GM04503 (cell line): ENCODE measurements at regions not wholly inside any gene's neighbourhood (a gene's known extent, or its start where the extent isn't known, plus 50 kb on each side); places are given as distances from the start of the nearest gene placed in this dataset.
A peak's percentile ranks its signal among the peaks of the same experiment; 100 is the strongest.
"Not testable (repeated sequence)": the region's sequence is repeated elsewhere in the genome, so short reads cannot be mapped to it uniquely, and the experiment has no call there.

Experiments
- DNase-seq: peaks from one replicate; pipeline ENCODE4 v3.0.0-alpha.2; 2012; ENCODE audit warnings: low read depth

DNA sequence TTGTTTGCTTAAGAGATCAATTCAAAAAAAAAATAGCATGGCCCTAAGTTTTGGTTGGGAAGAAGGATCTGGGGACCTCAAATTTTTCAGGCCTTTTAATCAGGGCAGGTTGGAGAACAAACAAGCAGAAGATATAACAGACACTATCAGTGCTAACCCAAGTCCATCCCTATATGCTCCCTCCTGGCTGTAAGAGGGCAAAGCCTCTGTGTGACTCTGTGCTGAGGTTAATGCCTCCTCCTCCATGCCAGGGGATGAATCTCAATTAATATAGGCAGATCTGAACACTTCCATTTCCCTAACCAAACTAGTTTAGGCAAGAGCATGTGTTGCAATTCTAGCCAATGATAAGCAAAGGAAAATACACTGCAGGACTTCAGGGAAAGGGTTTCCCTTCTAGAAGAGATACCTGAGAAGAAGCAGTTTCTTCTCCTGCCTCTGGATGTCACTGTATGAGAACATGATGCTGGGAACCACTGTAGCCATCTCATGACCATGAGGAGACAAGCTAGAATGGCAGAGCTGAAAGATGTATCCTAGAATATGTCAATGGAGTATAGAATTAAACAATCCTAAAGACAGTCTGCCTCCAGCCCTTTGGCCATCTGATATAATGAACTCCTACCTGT lies 76.0 kb downstream of the CHD9NB start:
- DNase-seq = no peak

DNA sequence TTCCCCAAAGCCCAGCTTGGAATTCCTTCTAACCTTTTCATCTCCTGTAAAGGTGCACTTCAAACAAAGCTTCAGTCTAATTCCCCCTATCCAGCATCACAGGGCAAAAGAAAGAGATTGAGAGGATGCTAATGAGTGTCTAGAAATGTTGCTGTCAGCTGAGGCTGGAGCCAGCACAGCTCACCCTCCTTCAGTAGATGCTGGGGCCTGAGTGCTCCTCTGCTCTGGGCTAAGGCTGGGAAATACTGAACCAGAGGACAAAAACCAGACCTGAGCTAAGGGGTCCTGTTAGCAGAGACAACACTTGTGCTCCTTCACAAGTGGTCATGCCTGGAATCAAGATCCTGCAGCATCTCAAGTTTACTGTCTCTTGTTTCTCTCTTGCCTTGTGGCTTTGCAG lies 85.0 kb downstream of the CHD9NB start:
- no peak for DNase-seq

DNA sequence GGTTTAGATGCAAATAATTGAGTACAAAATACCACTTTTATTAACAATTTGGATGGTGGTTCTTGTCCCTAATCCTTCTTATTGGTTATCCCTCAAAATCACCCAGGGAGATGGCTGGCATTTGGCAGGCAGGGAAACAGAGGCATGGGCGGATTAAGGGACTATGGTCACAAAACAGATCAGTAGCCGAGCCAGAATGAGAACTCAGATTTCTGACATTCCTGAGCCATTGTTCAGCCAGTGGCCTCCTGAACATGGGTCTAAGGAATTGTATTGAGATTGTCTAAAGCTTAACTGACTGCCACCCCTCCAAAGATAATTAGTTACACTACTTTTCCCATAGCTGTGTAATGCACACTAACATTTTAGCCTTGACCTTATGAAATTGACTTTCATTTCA lies 88.4 kb downstream of the CHD9NB start:
- DNase-seq = no peak

DNA sequence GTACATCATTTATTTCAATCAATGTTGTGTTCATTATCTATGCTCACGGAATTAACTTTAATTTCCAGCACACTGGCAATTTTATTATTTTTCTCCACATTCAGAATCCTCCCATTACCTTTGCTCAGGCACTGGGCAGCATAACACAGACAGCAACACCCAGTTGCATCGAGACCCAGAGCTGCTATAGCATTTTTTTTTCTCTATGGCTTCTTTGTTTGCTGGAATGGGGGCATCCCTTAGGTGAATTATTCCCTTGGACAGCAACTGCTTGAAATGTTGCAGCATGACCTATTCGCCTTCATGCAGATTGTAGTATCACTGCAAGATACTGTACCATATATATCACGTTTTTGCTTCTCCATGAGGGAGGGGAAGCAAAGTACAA lies 88.8 kb downstream of the CHD9NB start:
- no peak for DNase-seq

DNA sequence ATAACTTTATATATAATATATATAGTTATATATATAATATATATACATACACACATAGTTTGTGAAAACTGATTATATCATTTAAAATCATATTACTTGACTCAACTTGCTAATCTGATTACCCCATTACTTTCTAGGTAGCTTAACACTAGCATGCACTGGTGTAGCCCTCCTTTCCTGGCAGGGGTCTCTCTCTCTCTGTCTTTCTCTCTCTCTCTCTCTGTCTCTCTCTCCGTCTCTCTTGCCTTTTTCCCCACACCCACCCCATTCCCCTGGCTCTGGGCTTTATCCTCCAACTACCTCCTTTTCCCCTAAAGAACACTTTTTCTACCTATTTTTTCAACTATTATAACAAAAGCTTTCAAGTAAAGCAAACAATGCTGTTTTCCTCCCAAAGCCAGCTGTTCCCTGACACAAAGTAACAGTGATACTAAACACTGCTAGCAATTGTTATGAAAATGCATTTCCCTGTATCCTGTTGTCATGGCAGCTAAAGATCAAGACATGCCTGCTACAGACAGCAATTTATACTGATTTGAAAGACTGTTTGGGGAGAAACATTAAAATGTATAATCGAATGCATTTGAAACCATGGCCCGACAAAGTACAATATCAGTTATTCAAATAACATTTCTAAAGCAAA lies 89.4 kb downstream of the CHD9NB start:
- no peak for DNase-seq

DNA sequence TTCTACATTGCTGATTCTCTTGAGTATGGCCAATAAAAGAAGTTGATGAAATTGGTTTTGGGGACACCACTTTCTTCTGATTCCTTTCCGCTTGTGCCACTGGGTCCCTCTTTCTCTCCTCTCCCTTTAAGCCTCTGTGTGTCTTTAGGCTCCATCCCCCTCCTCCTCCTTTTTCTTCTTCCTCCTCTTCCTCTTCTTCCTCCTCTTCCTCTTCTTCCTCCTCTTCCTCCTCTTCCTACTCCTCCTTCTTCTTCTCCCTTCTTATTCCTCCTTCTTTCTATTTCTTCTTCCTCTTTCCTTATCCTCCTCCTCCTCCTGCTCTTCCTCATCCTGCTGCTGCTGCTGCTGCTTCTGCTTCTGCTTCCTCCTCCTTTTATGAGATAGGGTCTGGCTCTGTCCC lies 93.7 kb downstream of the CHD9NB start:
- no peak for DNase-seq

DNA sequence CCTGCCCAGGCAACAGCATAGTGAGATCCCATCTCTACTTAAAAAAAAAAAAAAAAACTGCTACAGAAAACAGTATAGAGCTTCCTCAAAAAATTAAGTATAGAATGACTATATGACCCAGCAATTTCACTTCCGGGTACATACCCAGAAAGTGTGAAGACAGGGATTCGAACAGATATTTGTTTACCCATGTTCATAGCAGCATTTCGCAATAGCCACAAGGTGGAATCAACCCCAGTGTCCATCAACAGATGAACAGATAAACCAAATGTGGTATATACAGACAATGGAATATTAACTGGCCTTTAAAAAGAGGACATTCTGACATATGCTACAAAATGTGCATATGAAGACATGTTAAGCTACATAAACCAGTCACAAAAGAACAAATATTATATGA lies 95.5 kb downstream of the CHD9NB start:
- no peak for DNase-seq

DNA sequence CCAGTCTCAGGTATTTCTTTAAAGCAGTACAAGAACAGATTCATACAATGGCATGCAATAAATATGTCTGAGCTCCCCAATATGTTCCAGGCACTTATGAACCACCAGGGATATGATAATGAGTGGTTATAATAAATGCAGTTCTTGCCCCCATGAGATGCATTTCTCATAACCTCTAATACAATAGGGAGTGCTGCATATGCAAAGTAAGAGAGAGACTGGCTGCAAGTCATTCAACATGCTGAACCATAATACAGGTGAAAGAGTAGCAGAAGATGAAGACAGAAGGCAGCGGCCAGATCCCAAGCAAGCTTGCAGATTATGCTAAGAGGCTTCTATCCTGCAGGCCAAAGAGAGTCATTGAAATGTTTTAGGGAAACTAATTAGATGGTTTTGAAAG lies 96.7 kb downstream of the CHD9NB start:
- DNase-seq = no peak

DNA sequence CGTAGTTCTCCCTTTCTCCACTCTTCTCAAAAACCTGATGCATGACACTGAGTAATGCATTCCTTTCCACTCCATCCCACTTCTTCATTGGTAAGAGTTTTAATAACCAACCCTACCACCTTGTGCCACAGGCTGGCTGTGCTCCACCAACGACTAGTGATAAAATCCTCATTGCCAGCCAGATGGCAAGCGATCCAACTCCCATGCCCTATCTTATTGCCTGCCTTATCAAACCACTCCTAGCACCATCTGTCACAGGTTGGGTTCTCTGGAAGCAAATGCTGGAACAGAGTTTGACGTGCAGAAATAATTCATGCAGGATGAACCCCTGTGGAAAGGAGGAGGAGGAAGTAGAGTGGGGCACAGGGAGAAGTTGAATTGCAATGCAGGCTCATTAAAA lies 99.5 kb downstream of the CHD9NB start:
- DNase-seq = no peak

DNA sequence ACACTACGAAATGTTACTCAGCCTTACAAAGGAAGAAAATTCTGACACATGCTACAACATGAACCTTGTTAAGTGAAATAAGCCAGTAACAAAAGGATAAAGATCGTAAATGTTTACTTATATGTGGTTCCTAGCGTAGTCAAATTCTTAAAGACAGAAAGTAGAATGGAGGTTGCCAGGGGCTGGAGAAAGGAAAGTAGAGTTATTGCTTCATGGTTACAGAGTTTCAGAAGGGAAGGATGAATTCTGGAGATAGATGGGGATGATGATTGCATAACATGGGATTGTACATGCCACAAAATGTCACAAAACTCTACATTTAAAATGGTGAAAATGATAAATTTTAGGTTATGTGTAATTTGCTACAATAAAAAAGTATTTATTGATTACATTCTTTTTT lies 103.8 kb downstream of the CHD9NB start:
- DNase-seq = no peak

DNA sequence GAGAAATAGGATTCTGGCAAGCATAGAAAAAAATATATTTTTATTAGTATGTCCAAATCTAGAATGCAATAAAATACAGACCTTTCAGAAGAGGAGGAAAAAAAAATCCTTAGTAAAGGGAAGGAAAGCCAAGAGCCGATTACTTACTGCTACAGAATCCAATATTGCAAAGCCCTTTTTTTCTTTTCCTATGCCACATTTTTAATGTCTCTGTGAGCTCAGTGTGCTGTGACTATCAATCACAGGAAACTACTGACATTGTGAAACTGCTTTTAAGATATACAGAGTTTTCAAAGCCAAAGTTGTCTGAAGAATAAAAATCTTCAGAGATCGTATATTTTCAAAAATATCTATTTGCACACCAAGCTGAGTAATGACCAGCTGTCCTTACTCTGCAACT lies 120.4 kb downstream of the CHD9NB start:
- no peak for DNase-seq

DNA sequence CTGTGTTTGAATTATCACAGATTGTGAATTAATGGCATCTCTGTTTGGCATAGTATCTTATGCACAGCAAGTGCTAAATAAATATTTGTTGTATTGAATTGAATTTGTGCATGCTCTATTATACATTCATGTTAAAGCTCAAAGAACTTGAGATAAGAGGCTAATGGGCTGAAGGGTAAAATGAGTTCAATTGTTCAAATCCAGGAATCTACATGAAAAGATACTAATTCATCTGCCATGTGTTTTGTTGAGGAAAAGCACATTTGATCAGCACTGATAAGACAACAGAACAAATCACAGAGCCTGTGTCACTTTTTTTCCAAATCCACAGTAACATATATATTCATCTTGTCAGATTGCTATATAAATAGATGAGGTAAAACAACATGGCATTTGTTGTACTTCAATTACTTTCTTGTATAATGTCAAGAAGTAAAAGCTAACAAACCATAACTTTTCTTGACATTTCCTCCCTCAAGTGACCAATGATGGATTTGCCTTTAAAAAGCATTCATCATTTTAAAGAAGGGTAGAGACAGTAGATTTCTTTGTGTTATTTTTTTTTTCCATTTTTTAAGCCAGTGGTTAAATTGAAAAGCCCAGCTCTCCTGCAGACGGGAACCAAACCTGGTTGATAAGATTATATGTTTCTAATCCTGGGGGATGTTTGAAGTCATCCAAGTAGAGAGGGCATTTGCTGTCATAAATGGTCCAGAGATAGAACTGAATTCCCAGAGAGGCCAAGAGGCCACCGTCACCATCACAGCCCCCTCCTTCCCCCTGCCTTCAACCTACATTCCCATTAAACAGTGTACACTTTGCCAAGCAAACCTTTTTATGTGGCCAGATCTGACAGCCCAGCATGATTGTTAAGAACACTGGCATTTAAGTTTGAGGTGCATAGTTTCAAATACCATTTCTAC lies 123.0 kb downstream of the CHD9NB start:
- DNase-seq = no peak

DNA sequence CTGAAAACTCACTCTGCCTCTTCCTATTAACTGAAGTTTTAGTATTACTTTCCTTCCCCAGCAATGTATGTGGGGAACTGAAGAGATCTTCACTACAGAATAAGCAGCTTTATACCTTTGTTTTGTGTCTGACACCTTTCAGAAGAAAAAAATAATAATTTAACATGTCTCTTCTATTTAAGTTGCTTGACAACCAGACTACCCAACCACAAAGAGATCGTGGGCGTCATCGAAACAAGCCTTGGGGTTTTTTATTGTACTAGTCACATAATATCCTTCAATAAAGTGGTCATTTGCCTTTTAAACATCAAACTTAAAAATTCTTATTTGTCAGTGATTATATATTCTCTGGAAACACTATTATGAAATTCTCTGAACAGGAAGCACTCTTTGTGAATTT lies 123.7 kb downstream of the CHD9NB start:
- DNase-seq = no peak

DNA sequence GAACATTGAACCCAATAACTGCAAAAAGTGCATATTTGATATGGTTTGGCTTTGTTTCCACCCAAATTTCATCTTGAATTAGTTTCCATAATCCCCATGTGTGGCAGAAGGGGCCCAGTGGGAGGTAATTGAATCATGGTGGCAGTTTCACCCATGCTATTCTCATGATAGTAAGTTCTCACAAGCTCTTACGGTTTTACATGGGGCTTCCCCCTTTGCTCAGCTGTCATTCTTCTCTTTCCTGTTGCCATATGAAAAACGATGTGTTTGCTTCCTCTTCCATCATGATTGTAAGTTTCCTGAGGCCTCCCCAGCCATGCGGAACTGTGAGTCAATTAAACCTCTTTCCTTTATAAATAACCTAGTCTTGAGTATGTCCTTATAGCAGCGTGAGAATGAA lies 127.6 kb downstream of the CHD9NB start:
- no peak for DNase-seq

DNA sequence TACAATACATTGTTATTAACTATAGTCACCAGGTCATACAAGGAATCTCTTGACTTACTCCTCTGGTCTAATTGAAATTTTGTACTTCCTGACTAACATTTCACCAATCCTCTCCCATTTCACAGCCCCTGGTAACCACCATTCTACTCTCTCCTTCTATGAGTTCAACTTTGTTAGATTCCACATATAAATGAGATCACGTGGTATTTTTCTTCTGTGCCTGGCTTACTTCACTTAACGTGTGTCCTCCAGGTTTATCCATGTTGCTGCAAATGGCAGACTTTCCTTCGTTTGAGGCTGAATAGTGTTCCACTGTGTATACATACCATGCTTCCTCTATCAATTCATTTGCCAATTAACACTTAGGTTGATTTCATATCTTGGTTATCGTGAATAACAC lies 128.5 kb downstream of the CHD9NB start:
- DNase-seq = no peak

DNA sequence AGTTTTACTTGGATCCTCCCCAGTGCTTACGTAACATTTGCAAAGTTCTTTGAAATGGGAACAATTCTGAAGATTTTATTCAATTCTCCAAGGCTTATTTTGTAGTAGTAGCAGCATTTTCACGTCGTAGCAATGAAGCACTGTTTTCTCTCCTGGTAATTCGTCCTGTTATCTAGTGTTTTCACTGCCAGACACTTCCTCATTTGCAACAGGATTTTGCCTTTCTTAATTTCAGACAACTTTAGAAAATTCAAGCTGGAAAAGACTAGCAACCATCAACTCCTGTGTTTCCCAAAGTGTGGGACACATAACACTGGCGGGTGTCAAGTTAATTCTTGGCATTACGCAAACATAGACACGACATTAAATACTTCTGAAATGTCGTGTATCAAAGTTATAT lies 131.6 kb downstream of the CHD9NB start:
- no peak for DNase-seq

DNA sequence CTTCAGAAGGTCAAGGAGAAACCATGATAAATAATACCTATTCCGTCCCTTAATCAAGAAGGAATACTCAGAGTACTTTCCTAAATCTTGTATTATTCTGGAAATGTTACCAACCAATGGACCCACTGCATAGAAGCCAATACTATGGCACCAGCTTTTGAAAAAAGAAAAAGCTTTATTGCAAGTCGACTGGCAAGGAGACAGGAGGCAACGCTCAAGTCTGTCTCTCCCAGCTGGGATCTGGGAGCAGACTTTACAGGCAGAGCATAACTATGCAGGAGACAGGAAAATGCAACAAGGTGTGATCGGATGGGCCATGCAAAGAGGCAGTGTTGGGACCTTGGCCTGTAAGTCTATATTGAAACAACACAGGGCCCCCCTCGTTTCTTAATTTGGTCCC lies 132.4 kb downstream of the CHD9NB start:
- no peak for DNase-seq

DNA sequence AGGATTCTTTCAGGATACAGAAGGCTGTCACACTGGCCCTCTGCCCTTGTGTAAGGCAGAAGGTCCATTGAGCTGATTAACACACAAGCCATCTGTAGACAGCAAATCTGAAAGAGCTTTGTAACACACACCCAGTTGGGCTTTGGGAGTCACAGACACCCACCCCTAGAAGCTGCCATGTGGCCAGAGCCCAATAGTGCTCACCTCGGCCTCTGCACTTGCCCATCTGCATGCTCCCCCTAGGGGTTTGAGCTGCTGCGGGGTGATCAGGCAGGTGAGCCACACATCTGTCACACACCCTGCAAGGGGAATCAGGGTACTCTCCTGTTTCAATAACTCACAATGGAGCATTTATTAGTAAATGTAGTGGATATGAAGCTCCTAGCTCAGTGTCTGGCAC lies 138.3 kb downstream of the CHD9NB start:
- DNase-seq = no peak

DNA sequence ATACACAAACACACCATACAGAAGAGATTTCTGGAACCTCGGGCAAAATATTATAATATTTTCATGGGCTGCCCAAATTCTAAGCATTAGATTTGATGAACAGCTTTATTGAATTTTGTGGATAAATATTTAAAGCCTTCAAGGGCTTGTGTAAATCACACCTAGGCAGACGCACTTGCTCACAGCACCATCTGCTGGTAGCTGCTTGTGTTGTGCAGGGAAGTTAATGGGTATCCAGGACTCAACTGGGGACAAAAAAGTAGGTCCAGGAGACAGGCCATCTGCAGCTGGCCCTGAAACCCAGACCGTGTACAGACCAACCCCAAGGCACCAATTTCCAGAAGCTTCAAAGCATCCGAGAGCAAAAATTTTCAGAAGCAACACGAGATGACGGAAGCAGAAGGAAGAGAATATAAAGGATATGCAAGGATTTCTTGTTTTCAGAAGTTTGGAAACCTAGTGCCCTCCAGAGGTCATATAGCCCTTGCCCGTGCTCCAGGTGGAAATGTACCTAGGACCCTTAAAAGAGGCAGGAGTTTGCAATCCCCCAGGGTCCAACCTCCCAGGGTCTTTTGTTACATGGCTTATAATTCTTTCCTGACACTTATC lies 140.0 kb downstream of the CHD9NB start:
- DNase-seq = peak; percentile 1

DNA sequence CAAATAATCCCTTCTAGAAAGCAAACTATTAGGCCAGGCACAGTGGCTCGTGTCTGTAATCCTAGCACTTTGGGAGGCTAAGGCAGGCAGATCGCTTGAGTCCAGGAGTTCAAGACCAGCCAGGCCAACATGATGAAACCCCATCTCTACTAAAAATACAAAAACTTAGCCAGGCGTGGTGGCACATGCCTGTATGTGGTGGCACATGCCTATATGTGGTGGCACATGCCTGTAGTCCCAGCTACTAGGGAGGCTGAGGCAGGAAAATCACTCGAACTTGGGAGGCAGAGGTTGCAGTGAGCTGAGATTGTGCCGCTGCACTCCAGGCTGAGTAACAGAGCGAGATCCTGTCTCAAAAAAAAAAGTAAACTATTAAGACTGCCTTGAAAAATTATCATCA lies 144.6 kb downstream of the CHD9NB start:
- not testable (repeated sequence) for DNase-seq

DNA sequence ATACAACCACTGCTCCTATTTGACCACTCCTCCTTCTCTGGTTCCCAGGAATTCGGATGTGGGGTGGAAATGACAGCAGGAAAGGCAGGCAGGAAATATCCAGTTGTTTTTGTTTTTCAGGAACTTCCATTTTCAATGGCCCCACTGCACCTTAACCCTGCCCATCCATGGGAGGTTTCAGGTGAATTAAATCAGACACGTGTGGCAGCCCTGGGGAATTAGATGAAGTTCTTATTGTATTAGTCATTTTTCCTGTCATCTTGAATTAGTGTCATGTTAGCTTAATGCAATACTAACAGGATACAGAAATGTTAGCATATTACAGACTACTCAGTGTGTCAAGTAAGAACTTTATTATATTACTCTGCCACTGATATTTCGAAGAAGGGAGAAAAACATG lies 146.4 kb downstream of the CHD9NB start:
- DNase-seq = no peak

DNA sequence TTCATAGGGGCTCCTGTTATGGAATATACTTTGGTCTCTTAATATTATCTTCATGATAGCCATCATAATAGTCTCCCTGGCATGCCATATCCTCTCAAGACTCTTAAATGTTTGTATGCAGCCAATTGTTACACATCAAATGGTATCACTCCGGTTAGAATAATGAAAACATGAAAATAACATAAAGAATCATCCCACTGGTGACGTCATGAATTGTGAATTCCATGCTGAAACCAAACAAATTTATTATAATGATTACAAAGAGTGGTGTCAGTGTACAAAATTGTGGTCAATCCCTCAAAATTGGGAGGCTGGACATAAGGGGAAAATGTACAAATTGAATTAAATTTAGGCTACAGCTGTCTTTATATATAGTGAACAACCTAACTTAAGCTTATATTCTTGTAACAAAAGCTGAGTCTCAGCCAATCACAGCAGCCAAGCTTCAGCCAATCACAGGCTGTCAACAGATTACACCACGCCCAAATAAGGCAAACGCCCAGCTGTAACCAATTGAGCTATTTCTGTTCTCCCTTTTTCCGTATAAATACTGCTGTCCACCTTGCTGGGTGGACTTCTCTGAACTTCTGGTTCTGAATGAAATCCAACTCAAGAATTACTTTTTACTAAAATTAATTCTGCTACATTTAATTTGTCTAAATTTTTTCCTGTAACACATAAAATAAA lies 156.1 kb downstream of the CHD9NB start:
- DNase-seq = no peak
